Coronary artery (tissue), 2 donors: ENCODE measurements at regions not wholly inside any gene's neighbourhood (a gene's known extent, or its start where the extent isn't known, plus 50 kb on each side); places are given as distances from the start of the nearest gene placed in this dataset.

Experiments
- DNase-seq: peaks from one replicate; pipeline ENCODE4 v3.0.0-alpha.2; 2017; ENCODE audit warnings: low spot score
- H3K27ac ChIP-seq, 2 donors: fragments of 200-600 bp; sonication (generic); one replicate each; pipeline ENCODE4 v1.5.1; 2016 to 2019
- H3K4me3 ChIP-seq: fragments of 200-600 bp; sonication (generic); 2 replicates; pipeline ENCODE4 v1.5.1; 2016; ENCODE audit warnings: mild to moderate bottlenecking, moderate library complexity
- CTCF ChIP-seq: fragments of 200-600 bp; sonication (generic); IDR thresholded peaks from one replicate; pipeline ENCODE4 v1.5.1; 2019; ENCODE audit warnings: antibody characterized with exemption

- no peak for TF ChIP-seq CTCF
- H3K27ac ChIP-seq = no peak overlapping the region
- no peak for DNase-seq
- H3K4me3 ChIP-seq = no peak overlapping the region
Measured at GRCh38 chr11:19493446-19494213, 219.0 kb upstream of the NAV2 start.

- TF ChIP-seq CTCF = no peak
- no peak for DNase-seq
- Histone ChIP-seq H3K4me3 (no peak overlapping the region), H3K27ac (no peak overlapping the region)
Measured at GRCh38 chr11:19482319-19483100, 230.1 kb upstream of the NAV2 start.

GRCh38 chr11:19480540-19480939 lies 232.1 kb upstream of the NAV2 start:
- DNase-seq = no peak
- no peak for TF ChIP-seq CTCF
- Histone ChIP-seq H3K4me3 (no peak overlapping the region), H3K27ac (no peak overlapping the region)

- Histone ChIP-seq H3K4me3 (no peak overlapping the region), H3K27ac (no peak overlapping the region)
- TF ChIP-seq CTCF = no peak
- DNase-seq = no peak
Measured at GRCh38 chr11:19478891-19479290, 233.7 kb upstream of the NAV2 start.

- H3K27ac ChIP-seq = no peak overlapping the region
- no peak for DNase-seq
- TF ChIP-seq CTCF = no peak
- H3K4me3 ChIP-seq = no peak overlapping the region
Measured at GRCh38 chr11:19474954-19475721, 234.4 kb upstream of the E2F8 start.

GRCh38 chr11:19474211-19474610 lies 233.5 kb upstream of the E2F8 start:
- H3K27ac ChIP-seq = no peak overlapping the region

More at GRCh38 chr11:19474211-19474610, 233.5 kb upstream of the E2F8 start:
- no peak for DNase-seq
- no peak for TF ChIP-seq CTCF
- H3K4me3 ChIP-seq = no peak overlapping the region
